A549 (cell line): ENCODE measurements at regions not wholly inside any gene's neighbourhood (a gene's known extent, or its start where the extent isn't known, plus 50 kb on each side); places are given as distances from the start of the nearest gene placed in this dataset.

Experiments used
- EHF ChIP-seq: fragments of 250-450 bp; sonication (Bioruptor Pico); IDR thresholded peaks from 2 replicates; pipeline ENCODE4 v1.5.0; 2020; ENCODE audit warnings: mild to moderate bottlenecking
- EP300 ChIP-seq, 2 experiments: fragments of >200 bp; sonication (Bioruptor Twin); formaldehyde crosslinking; IDR thresholded peaks; 2 replicates in 1 of 2; 3 replicates in 1 of 2; pipeline ENCODE4 v1.6.1; 2016 to 2017
- HDAC2 ChIP-seq: fragments of 200-600 bp; sonication (generic); IDR thresholded peaks from 2 replicates; pipeline ENCODE4 v1.6.1; 2016
- HOXB5 ChIP-seq: fragments of 250-450 bp; sonication (Bioruptor Pico); IDR thresholded peaks from 2 replicates; pipeline ENCODE4 v1.5.0; 2020; ENCODE audit warnings: mild to moderate bottlenecking, moderate library complexity
- POLR2A ChIP-seq: IDR thresholded peaks from 2 replicates; pipeline ENCODE4 v1.6.1; 2012; ENCODE audit warnings: mild to moderate bottlenecking, low read length
- RAD21 ChIP-seq, 2 experiments: fragments of >200 bp in 1 of 2; sonication (Bioruptor Twin) in 1 of 2; formaldehyde crosslinking in 1 of 2; IDR thresholded peaks in 1 of 2; conservative IDR thresholded peaks in 1 of 2; 2 replicates in 1 of 2; 3 replicates in 1 of 2; pipeline ENCODE4 v1.6.1; 2012 to 2018; ENCODE audit warnings: inconsistent platforms in 1 of 2
- TFCP2L1 ChIP-seq: fragments of 250-450 bp; sonication (Bioruptor Pico); IDR thresholded peaks from 2 replicates; pipeline ENCODE4 v1.5.0; 2021; ENCODE audit warnings: mild to moderate bottlenecking
- ZFP36 ChIP-seq: fragments of 450-650 bp; IDR thresholded peaks from 2 replicates; pipeline ENCODE4 v1.6.1; 2014; ENCODE audit warnings: borderline replicate concordance; ENCODE audit not compliant: partially characterized antibody
- TF ChIP-seq, protein P1 (sequence below): fragments of >200 bp; sonication (Bioruptor Twin); formaldehyde crosslinking; IDR thresholded peaks from 3 replicates; pipeline ENCODE4 v1.5.1; 2016
- TF ChIP-seq, protein P2 (sequence below): fragments of 450-650 bp; IDR thresholded peaks from 2 replicates; pipeline ENCODE4 v1.6.1; 2014; ENCODE audit warnings: antibody characterized with exemption
- TF ChIP-seq, protein P3 (sequence below): fragments of 150-350 bp; IDR thresholded peaks from 2 replicates; pipeline ENCODE4 v1.6.1; 2014; ENCODE audit warnings: low read depth, mild to moderate bottlenecking, low read length
- TF ChIP-seq, protein P4 (sequence below): fragments of 200-600 bp; sonication (generic); IDR thresholded peaks from 2 replicates; pipeline ENCODE4 v1.6.1; 2016; ENCODE audit warnings: antibody characterized with exemption, mild to moderate bottlenecking, moderate library complexity
- TF ChIP-seq, protein P5 (sequence below): IDR thresholded peaks from 2 replicates; pipeline ENCODE4 v1.6.1; 2012

DNA sequence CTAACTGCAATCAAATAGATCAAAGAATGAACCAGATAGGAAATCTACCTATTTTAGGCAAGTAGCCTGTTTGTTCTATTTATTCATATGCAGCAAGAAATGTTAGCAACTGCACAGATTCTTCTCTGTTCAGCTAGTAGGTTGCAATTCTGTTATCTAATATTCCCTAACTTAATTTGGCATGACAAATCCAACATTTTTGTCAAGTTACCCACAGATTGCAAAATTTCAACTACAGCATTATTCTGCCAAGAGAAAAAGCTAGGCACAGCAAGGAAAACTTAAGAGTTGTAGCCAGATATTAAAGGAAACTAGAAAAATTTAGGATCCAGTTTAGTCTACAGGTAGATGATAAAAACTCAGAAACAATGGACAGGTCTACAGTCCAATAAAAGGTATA is 104.4 kb upstream of the SYNCRIP start:
- TF ChIP-seq, protein P1, sequence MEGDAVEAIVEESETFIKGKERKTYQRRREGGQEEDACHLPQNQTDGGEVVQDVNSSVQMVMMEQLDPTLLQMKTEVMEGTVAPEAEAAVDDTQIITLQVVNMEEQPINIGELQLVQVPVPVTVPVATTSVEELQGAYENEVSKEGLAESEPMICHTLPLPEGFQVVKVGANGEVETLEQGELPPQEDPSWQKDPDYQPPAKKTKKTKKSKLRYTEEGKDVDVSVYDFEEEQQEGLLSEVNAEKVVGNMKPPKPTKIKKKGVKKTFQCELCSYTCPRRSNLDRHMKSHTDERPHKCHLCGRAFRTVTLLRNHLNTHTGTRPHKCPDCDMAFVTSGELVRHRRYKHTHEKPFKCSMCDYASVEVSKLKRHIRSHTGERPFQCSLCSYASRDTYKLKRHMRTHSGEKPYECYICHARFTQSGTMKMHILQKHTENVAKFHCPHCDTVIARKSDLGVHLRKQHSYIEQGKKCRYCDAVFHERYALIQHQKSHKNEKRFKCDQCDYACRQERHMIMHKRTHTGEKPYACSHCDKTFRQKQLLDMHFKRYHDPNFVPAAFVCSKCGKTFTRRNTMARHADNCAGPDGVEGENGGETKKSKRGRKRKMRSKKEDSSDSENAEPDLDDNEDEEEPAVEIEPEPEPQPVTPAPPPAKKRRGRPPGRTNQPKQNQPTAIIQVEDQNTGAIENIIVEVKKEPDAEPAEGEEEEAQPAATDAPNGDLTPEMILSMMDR, result no peak
- TF ChIP-seq, protein P2, sequence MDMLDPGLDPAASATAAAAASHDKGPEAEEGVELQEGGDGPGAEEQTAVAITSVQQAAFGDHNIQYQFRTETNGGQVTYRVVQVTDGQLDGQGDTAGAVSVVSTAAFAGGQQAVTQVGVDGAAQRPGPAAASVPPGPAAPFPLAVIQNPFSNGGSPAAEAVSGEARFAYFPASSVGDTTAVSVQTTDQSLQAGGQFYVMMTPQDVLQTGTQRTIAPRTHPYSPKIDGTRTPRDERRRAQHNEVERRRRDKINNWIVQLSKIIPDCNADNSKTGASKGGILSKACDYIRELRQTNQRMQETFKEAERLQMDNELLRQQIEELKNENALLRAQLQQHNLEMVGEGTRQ, result no peak
- no peak for TF ChIP-seq HOXB5 (CRISPR knock-in tag)
- no peak for TF ChIP-seq TFCP2L1 (CRISPR knock-in tag)
- TF ChIP-seq POLR2A, result no peak
- no peak for TF ChIP-seq RAD21 (conservative IDR thresholded peaks at IDR 0.05 in 1 of 2, IDR thresholded peaks at IDR 0.05 in 1 of 2)
- TF ChIP-seq, protein P3, sequence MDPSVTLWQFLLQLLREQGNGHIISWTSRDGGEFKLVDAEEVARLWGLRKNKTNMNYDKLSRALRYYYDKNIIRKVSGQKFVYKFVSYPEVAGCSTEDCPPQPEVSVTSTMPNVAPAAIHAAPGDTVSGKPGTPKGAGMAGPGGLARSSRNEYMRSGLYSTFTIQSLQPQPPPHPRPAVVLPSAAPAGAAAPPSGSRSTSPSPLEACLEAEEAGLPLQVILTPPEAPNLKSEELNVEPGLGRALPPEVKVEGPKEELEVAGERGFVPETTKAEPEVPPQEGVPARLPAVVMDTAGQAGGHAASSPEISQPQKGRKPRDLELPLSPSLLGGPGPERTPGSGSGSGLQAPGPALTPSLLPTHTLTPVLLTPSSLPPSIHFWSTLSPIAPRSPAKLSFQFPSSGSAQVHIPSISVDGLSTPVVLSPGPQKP, result no peak
- no peak for TF ChIP-seq ZFP36
- TF ChIP-seq, protein P4, sequence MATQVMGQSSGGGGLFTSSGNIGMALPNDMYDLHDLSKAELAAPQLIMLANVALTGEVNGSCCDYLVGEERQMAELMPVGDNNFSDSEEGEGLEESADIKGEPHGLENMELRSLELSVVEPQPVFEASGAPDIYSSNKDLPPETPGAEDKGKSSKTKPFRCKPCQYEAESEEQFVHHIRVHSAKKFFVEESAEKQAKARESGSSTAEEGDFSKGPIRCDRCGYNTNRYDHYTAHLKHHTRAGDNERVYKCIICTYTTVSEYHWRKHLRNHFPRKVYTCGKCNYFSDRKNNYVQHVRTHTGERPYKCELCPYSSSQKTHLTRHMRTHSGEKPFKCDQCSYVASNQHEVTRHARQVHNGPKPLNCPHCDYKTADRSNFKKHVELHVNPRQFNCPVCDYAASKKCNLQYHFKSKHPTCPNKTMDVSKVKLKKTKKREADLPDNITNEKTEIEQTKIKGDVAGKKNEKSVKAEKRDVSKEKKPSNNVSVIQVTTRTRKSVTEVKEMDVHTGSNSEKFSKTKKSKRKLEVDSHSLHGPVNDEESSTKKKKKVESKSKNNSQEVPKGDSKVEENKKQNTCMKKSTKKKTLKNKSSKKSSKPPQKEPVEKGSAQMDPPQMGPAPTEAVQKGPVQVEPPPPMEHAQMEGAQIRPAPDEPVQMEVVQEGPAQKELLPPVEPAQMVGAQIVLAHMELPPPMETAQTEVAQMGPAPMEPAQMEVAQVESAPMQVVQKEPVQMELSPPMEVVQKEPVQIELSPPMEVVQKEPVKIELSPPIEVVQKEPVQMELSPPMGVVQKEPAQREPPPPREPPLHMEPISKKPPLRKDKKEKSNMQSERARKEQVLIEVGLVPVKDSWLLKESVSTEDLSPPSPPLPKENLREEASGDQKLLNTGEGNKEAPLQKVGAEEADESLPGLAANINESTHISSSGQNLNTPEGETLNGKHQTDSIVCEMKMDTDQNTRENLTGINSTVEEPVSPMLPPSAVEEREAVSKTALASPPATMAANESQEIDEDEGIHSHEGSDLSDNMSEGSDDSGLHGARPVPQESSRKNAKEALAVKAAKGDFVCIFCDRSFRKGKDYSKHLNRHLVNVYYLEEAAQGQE, result no peak
- TF ChIP-seq, protein P5, sequence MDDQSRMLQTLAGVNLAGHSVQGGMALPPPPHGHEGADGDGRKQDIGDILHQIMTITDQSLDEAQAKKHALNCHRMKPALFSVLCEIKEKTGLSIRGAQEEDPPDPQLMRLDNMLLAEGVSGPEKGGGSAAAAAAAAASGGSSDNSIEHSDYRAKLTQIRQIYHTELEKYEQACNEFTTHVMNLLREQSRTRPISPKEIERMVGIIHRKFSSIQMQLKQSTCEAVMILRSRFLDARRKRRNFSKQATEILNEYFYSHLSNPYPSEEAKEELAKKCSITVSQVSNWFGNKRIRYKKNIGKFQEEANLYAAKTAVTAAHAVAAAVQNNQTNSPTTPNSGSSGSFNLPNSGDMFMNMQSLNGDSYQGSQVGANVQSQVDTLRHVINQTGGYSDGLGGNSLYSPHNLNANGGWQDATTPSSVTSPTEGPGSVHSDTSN, result no peak
- TF ChIP-seq HDAC2, result no peak
- no peak for TF ChIP-seq EP300 (IDR thresholded peaks at IDR 0.05)
- no peak for TF ChIP-seq EHF (CRISPR knock-in tag)
